ENCODE measurements at regions not wholly inside any gene's neighbourhood (a gene's known extent, or its start where the extent isn't known, plus 50 kb on each side); places are given as distances from the start of the nearest gene placed in this dataset.

- intact Hi-C loops (cut with micrococcal nuclease) = no loop called here
These were observed 393.7 kb downstream of the TMEM135 start for GRCh38 chr11:87431392-87431791.

- intact Hi-C loops (cut with micrococcal nuclease) = no loop called here
These were observed 393.1 kb downstream of the TMEM135 start for GRCh38 chr11:87430821-87431220.

- intact Hi-C loops (cut with micrococcal nuclease) = no loop called here
These were observed 392.3 kb downstream of the TMEM135 start for GRCh38 chr11:87429996-87430395.

GRCh38 chr11:87428266-87428665 is 390.5 kb downstream of the TMEM135 start:
- intact Hi-C loops (cut with micrococcal nuclease) = no loop called here

- intact Hi-C loops (cut with micrococcal nuclease) = no loop called here
These were observed 388.2 kb downstream of the TMEM135 start for GRCh38 chr11:87425943-87426342.

GRCh38 chr11:87425391-87425790 is 387.7 kb downstream of the TMEM135 start:
- intact Hi-C loops (cut with micrococcal nuclease) = no loop called here

- intact Hi-C loops (cut with micrococcal nuclease) = no loop called here
These were observed 385.4 kb downstream of the TMEM135 start for GRCh38 chr11:87423161-87423560.

- intact Hi-C loops (cut with micrococcal nuclease) = no loop called here
These were observed 384.8 kb downstream of the TMEM135 start for GRCh38 chr11:87422566-87422965.

- intact Hi-C loops (cut with micrococcal nuclease) = loop anchor here (1.0 kb wide), 3 partner anchors 69 to 551 kb away; no protein-coding TSS in a partner anchor
These were observed 383.7 kb downstream of the TMEM135 start for GRCh38 chr11:87421422-87421821.

- intact Hi-C loops (cut with micrococcal nuclease) = no loop called here
These were observed 380.2 kb downstream of the TMEM135 start for GRCh38 chr11:87417951-87418350.

- intact Hi-C loops (cut with micrococcal nuclease) = no loop called here
These were observed 368.1 kb downstream of the TMEM135 start for GRCh38 chr11:87405843-87406242.

- intact Hi-C loops (cut with micrococcal nuclease) = no loop called here
These were observed 367.6 kb downstream of the TMEM135 start for GRCh38 chr11:87405356-87405755.

- intact Hi-C loops (cut with micrococcal nuclease) = no loop called here
These were observed 363.9 kb downstream of the TMEM135 start for GRCh38 chr11:87401653-87402052.

- intact Hi-C loops (cut with micrococcal nuclease) = no loop called here
These were observed 361.6 kb downstream of the TMEM135 start for GRCh38 chr11:87399341-87399740.

GRCh38 chr11:87398931-87399330 is 361.2 kb downstream of the TMEM135 start:
- intact Hi-C loops (cut with micrococcal nuclease) = no loop called here

GRCh38 chr11:87397011-87397865 is 359.5 kb downstream of the TMEM135 start:
- intact Hi-C loops (cut with micrococcal nuclease) = no loop called here

- intact Hi-C loops (cut with micrococcal nuclease) = no loop called here
These were observed 357.2 kb downstream of the TMEM135 start for GRCh38 chr11:87394924-87395323.

- intact Hi-C loops (cut with micrococcal nuclease) = no loop called here
These were observed 354.9 kb downstream of the TMEM135 start for GRCh38 chr11:87392665-87393064.

- intact Hi-C loops (cut with micrococcal nuclease) = no loop called here
These were observed 353.8 kb downstream of the TMEM135 start for GRCh38 chr11:87391496-87391895.

GRCh38 chr11:87384078-87384729 is 346.5 kb downstream of the TMEM135 start:
- intact Hi-C loops (cut with micrococcal nuclease) = no loop called here

GRCh38 chr11:87374038-87374807 is 336.5 kb downstream of the TMEM135 start:
- intact Hi-C loops (cut with micrococcal nuclease) = no loop called here
